ENCODE measurements at regions not wholly inside any gene's neighbourhood (a gene's known extent, or its start where the extent isn't known, plus 50 kb on each side); places are given as distances from the start of the nearest gene placed in this dataset.

DNA sequence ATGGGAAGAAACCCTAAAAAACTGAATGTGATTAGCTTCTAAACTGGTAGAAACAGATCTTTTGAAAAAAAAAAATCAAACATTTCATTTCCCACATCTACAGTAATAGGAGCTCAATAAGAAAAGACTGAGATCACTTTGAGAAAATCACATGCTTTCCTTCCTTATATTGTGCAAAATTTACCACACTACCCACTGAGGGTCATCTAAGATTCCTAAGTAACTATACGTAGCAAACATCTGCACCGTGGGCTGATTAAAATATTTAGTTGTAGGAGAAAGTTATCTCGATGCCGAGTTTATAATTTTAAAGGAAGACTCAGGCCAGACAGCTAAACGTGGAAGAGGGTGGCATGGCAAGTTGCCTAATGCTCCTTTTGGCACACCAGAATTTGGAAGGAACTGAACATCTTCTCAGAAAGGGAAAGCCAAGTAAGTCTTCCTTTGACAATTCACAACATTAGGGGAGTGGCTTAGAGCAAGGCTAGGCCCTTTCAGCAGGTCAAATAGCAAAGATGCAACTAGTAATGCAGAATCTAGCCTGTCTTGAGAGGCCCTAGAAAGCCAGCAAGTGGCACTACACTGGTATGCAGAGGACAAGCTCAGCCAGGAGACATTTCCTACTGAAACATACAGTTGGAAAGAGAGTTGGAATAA is 128.0 kb downstream of the TMA16 start:
- no peaks in the 10 kb centered on the region for H3F3A ChIP-seq (ENCODE audit: low read depth)
- Mint-ChIP-seq H3K4me3 (no peak overlapping the region), H3K27me3 (ENCODE audit: insufficient read depth, low read depth) (no peaks in the 10 kb centered on the region), H3K4me1 (no peaks in the 10 kb centered on the region), H3K27ac (no peak overlapping the region), H3K36me3 (no peaks in the 10 kb centered on the region), H3K9me3 (peaks cover 2% of the 10 kb centered on the region)
- peaks cover 6% of the 10 kb centered on the region for H3K4me1 ChIP-seq
- H3K4me3 ChIP-seq, result no peak overlapping the region
- no peaks in the 10 kb centered on the region for H4K20me1 ChIP-seq (ENCODE audit: low read depth)
- no peaks in the 10 kb centered on the region for H3K9me3 ChIP-seq (ENCODE audit: low read depth)
- DNase-seq (ENCODE audit: low spot score), result no peak
- H3K27me3 ChIP-seq, result no peaks in the 10 kb centered on the region
- no peak overlapping the region for H2AFZ ChIP-seq (replicated peaks)
- no peak overlapping the region for H3K9ac ChIP-seq
- H3K4me2 ChIP-seq, result no peak overlapping the region
- no peak overlapping the region for H3K27ac ChIP-seq
- no peaks in the 10 kb centered on the region for H3K36me3 ChIP-seq
- H3K79me2 ChIP-seq (ENCODE audit: low read depth), result no peaks in the 10 kb centered on the region
- TF ChIP-seq, protein P1, sequence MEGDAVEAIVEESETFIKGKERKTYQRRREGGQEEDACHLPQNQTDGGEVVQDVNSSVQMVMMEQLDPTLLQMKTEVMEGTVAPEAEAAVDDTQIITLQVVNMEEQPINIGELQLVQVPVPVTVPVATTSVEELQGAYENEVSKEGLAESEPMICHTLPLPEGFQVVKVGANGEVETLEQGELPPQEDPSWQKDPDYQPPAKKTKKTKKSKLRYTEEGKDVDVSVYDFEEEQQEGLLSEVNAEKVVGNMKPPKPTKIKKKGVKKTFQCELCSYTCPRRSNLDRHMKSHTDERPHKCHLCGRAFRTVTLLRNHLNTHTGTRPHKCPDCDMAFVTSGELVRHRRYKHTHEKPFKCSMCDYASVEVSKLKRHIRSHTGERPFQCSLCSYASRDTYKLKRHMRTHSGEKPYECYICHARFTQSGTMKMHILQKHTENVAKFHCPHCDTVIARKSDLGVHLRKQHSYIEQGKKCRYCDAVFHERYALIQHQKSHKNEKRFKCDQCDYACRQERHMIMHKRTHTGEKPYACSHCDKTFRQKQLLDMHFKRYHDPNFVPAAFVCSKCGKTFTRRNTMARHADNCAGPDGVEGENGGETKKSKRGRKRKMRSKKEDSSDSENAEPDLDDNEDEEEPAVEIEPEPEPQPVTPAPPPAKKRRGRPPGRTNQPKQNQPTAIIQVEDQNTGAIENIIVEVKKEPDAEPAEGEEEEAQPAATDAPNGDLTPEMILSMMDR (IDR thresholded peaks at IDR 0.05), result no peak
- TF ChIP-seq EZH2phosphoT487 (IDR thresholded peaks at IDR 0.05) (no peak), EZH2 (IDR thresholded peaks at IDR 0.05) (no peak)

DNA sequence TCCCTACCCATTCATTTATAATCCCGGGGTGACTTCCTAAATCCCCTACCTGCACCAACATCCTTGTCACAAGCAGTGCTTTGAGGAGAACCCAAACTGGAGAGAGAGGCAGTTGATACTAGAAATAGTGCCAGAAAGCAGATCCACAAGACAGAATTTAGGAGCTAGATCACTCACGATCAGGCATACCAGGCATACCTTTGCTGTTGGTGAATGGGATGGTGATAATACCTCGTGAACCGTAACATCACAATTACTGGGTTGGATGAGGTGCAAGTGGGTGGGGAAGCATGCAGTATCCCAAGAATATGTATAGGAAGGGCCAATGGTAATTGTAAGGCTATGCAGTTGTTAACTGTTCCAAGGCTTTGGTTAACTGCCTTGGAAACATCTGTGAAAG is 129.3 kb downstream of the TMA16 start:
- H3K9ac ChIP-seq, result no peak overlapping the region
- no peaks in the 10 kb centered on the region for H3K9me3 ChIP-seq (ENCODE audit: low read depth)
- Mint-ChIP-seq H3K4me1 (no peaks in the 10 kb centered on the region), H3K9me3 (peaks cover 4% of the 10 kb centered on the region), H3K4me3 (no peak overlapping the region), H3K36me3 (no peaks in the 10 kb centered on the region), H3K27ac (no peak overlapping the region), H3K27me3 (ENCODE audit: insufficient read depth, low read depth) (no peaks in the 10 kb centered on the region)
- no peaks in the 10 kb centered on the region for H3K36me3 ChIP-seq
- TF ChIP-seq EZH2phosphoT487 (IDR thresholded peaks at IDR 0.05) (no peak), EZH2 (IDR thresholded peaks at IDR 0.05) (no peak)
- TF ChIP-seq, protein P1 (IDR thresholded peaks at IDR 0.05), result no peak
- H3K27ac ChIP-seq, result no peak overlapping the region
- no peaks in the 10 kb centered on the region for H3K79me2 ChIP-seq (ENCODE audit: low read depth)
- DNase-seq (ENCODE audit: low spot score), result no peak
- H4K20me1 ChIP-seq (ENCODE audit: low read depth), result no peaks in the 10 kb centered on the region
- H3K4me3 ChIP-seq, result no peak overlapping the region
- peaks cover 6% of the 10 kb centered on the region for H3K4me1 ChIP-seq
- no peaks in the 10 kb centered on the region for H3F3A ChIP-seq (ENCODE audit: low read depth)
- H2AFZ ChIP-seq (replicated peaks), result no peak overlapping the region
- no peak overlapping the region for H3K4me2 ChIP-seq
- H3K27me3 ChIP-seq, result no peaks in the 10 kb centered on the region

DNA sequence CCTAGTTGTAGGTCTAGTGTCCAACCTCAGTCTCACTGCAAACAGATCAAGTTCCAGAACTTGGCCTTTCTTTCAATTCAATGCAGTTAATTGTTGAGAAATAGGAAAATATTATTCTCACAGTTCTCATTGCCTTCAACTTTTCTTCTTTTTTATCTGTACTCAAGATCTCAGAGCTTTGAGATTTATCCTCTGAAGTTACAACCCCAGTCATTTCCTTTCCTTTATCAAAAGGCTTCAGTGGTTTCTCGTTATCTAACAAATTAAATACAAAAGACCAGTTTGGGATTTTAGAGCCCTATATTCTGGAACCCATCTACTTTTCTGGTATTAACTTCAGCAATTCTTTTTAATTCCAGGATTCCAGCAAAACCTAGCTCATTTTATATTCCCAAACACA is 130.2 kb downstream of the TMA16 start:
- H3K9me3 Mint-ChIP-seq, result peaks cover 4% of the 10 kb centered on the region
- no peak overlapping the region for H2AFZ ChIP-seq (replicated peaks)
- no peak overlapping the region for H3K27ac Mint-ChIP-seq
- H3F3A ChIP-seq (ENCODE audit: low read depth), result no peaks in the 10 kb centered on the region
- H3K4me2 ChIP-seq, result no peak overlapping the region
- no peaks in the 10 kb centered on the region for H3K27me3 Mint-ChIP-seq (ENCODE audit: insufficient read depth, low read depth)
- no peak overlapping the region for H3K27ac ChIP-seq
- no peaks in the 10 kb centered on the region for H3K36me3 ChIP-seq
- no peaks in the 10 kb centered on the region for H4K20me1 ChIP-seq (ENCODE audit: low read depth)
- H3K9ac ChIP-seq, result no peak overlapping the region
- TF ChIP-seq EZH2 (IDR thresholded peaks at IDR 0.05) (no peak), EZH2phosphoT487 (IDR thresholded peaks at IDR 0.05) (no peak)
- TF ChIP-seq, protein P1 (IDR thresholded peaks at IDR 0.05), result no peak
- H3K4me3 Mint-ChIP-seq, result no peak overlapping the region
- H3K9me3 ChIP-seq (ENCODE audit: low read depth), result no peaks in the 10 kb centered on the region
- no peaks in the 10 kb centered on the region for H3K79me2 ChIP-seq (ENCODE audit: low read depth)
- DNase-seq (ENCODE audit: low spot score), result no peak
- no peaks in the 10 kb centered on the region for H3K36me3 Mint-ChIP-seq
- H3K4me3 ChIP-seq, result no peak overlapping the region
- no peaks in the 10 kb centered on the region for H3K27me3 ChIP-seq
- H3K4me1 Mint-ChIP-seq, result no peaks in the 10 kb centered on the region
- peaks cover 6% of the 10 kb centered on the region for H3K4me1 ChIP-seq
